Esophagus muscularis mucosa (tissue), 4 donors: ENCODE measurements at regions not wholly inside any gene's neighbourhood (a gene's known extent, or its start where the extent isn't known, plus 50 kb on each side); places are given as distances from the start of the nearest gene placed in this dataset.

Experiments
- DNase-seq: peaks from one replicate; pipeline ENCODE4 v3.0.0-alpha.2; 2017; ENCODE audit errors: extremely low spot score
- H3K27ac ChIP-seq, 4 donors: fragments of 200-600 bp; sonication (generic); replicated peaks in 1 of 4; 1 replicate in 3 of 4; 2 replicates in 1 of 4; pipeline ENCODE4 v1.5.1; 2016 to 2019; ENCODE audit warnings: mild to moderate bottlenecking in 1 of 4
- H3K27me3 ChIP-seq, 4 donors: fragments of 200-600 bp; sonication (generic); one replicate each; pipeline versions ENCODE4 v1.5.1 to v1.6.0; 2016 to 2019
- H3K36me3 ChIP-seq, 4 donors: fragments of 200-600 bp; sonication (generic); one replicate each; pipeline ENCODE4 v1.5.1; 2016 to 2019
- H3K4me1 ChIP-seq, 4 donors: fragments of 200-600 bp; sonication (generic); one replicate each; pipeline ENCODE4 v1.5.1; 2016 to 2019
- H3K4me3 ChIP-seq, 4 donors: fragments of 200-600 bp; sonication (generic); 1 replicate in 2 of 4; 2 replicates in 2 of 4; pipeline ENCODE4 v1.5.1; 2016 to 2019; ENCODE audit warnings: mild to moderate bottlenecking in 4 of 4, moderate library complexity in 1 of 4
- H3K9me3 ChIP-seq, 4 donors: fragments of 200-600 bp; sonication (generic); 1 replicate in 3 of 4; 2 replicates in 1 of 4; pipeline ENCODE4 v1.5.1; 2016 to 2019
- CTCF ChIP-seq, 3 experiments: fragments of 200-600 bp in 2 of 3; fragments of 450-650 bp in 1 of 3; sonication (generic) in 2 of 3; IDR thresholded peaks; one replicate each; pipeline ENCODE4 v1.5.1; 2017 to 2019; ENCODE audit warnings: antibody characterized with exemption in 3 of 3, mild to moderate bottlenecking in 2 of 3, moderate library complexity in 1 of 3
- EP300 ChIP-seq: sonication (generic); formaldehyde crosslinking; IDR thresholded peaks from one replicate; pipeline ENCODE4 v1.6.1; 2017; ENCODE audit warnings: antibody characterized with exemption
- POLR2A ChIP-seq: fragments of 450-650 bp; IDR thresholded peaks from one replicate; pipeline ENCODE4 v1.6.1; 2017; ENCODE audit warnings: antibody characterized with exemption, moderate library complexity, mild to moderate bottlenecking, low read depth
- POLR2AphosphoS5 ChIP-seq, 2 donors: sonication (generic); formaldehyde crosslinking; IDR thresholded peaks; one replicate each; pipeline ENCODE4 v1.6.1; 2017; ENCODE audit warnings: antibody characterized with exemption in 2 of 2
- WGBS: methylation state at CpG from one replicate; pipeline ENCODE4 v1.1.5; 2018; 5-methylcytosine and 5-hydroxymethylcytosine counted together
- intact Hi-C: fragments of 100-400 bp; cut with DNase I; formaldehyde crosslinking; loops from one replicate; pipeline ENCODE4 v1.15.1; 2023

DNA sequence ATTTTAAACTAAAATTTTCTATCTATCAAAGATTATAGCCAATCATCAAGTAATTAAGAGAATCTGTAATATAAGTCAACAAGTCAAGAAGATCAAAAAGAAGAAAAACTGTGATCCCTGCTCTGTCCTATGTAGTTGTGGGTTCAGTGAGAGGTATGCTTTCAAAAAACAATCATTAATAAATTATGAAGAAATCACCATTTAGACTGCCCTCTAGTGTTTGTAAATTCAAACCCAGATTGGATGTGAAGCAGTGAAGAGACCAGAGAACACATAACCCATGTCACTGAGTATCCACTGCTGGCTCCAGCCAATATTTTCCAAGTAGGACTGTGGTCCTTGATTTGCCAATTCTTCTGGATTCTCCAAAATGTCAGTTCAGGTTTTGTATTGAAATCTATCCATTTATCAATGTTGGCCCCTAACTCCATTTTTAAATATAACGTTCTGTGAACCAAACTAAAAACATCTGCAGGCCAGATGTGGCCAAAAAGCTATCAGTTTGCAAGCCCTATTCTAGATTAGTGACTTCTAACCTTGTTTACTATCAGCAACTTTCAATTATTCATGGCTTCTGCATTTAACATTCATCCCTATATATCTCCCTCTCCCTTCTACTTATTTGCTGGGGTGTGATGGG, 467.5 kb upstream of the CXADR start:
- no peak overlapping the region for H3K27ac ChIP-seq
- peaks cover 0 to 3% (median 0%) of the 10 kb centered on the region in 4 donors for H3K4me1 ChIP-seq
- H3K36me3 ChIP-seq: no peaks in the 10 kb centered on the region
- H3K4me3 ChIP-seq: no peak overlapping the region
- intact Hi-C loops: no loop called here
- TF ChIP-seq POLR2AphosphoS5 (IDR thresholded peaks at IDR 0.05): no peak
- TF ChIP-seq POLR2A: no peak
- TF ChIP-seq CTCF (IDR thresholded peaks at IDR 0.05): peak; percentile 16 to 57 (median 37)
- no peak for DNase-seq
- no peaks in the 10 kb centered on the region for H3K9me3 ChIP-seq
- H3K27me3 ChIP-seq: no peaks in the 10 kb centered on the region
- 33% methylated on average over 1 of the region's 1 CpG for WGBS

- H3K4me3 ChIP-seq: no peak overlapping the region
- intact Hi-C loops: no loop called here
- 92% methylated on average over 2 of the region's 3 CpGs for WGBS
- H3K4me1 ChIP-seq: peaks cover 0 to 5% (median 0%) of the 10 kb centered on the region in 4 donors
- no peaks in the 10 kb centered on the region for H3K9me3 ChIP-seq
- H3K27ac ChIP-seq: no peak overlapping the region
- no peak for TF ChIP-seq POLR2A
- TF ChIP-seq POLR2AphosphoS5 (IDR thresholded peaks at IDR 0.05): no peak
- TF ChIP-seq EP300: no peak
- TF ChIP-seq CTCF (IDR thresholded peaks at IDR 0.05): no peak
- DNase-seq: no peak
- no peaks in the 10 kb centered on the region for H3K36me3 ChIP-seq
- no peaks in the 10 kb centered on the region for H3K27me3 ChIP-seq
Measured at GRCh38 chr21:17048974-17049373, 463.9 kb upstream of the CXADR start.

- TF ChIP-seq EP300 (no peak), POLR2A (no peak), CTCF (IDR thresholded peaks at IDR 0.05) (no peak), POLR2AphosphoS5 (IDR thresholded peaks at IDR 0.05) (no peak)
- Histone ChIP-seq H3K4me3 (no peak overlapping the region), H3K9me3 (no peaks in the 10 kb centered on the region), H3K4me1 (peaks cover 0 to 5% (median 0%) of the 10 kb centered on the region in 4 donors), H3K27me3 (no peaks in the 10 kb centered on the region), H3K36me3 (no peaks in the 10 kb centered on the region), H3K27ac (no peak overlapping the region)
- WGBS: 91% methylated on average over 1 of the region's 1 CpG
- intact Hi-C loops: no loop called here
- no peak for DNase-seq
Measured at GRCh38 chr21:17050156-17050555, 462.7 kb upstream of the CXADR start.

- WGBS: 85% methylated on average over 2 of the region's 2 CpGs
- no peaks in the 10 kb centered on the region for H3K27me3 ChIP-seq
Measured at GRCh38 chr21:17050646-17051045, 462.2 kb upstream of the CXADR start.

More at GRCh38 chr21:17050646-17051045, 462.2 kb upstream of the CXADR start:
- no peaks in the 10 kb centered on the region for H3K9me3 ChIP-seq
- DNase-seq: no peak
- H3K4me1 ChIP-seq: peaks cover 0 to 5% (median 0%) of the 10 kb centered on the region in 4 donors
- TF ChIP-seq POLR2AphosphoS5 (IDR thresholded peaks at IDR 0.05) (no peak), POLR2A (no peak), CTCF (IDR thresholded peaks at IDR 0.05) (no peak), EP300 (no peak)
- no peak overlapping the region for H3K4me3 ChIP-seq
- intact Hi-C loops: no loop called here
- H3K27ac ChIP-seq: no peak overlapping the region
- no peaks in the 10 kb centered on the region for H3K36me3 ChIP-seq
